Endometrium (tissue), 2 donors: ENCODE measurements at regions not wholly inside any gene's neighbourhood (a gene's known extent, or its start where the extent isn't known, plus 50 kb on each side); places are given as distances from the start of the nearest gene placed in this dataset.
"Not testable (repeated sequence)": the region's sequence is repeated elsewhere in the genome, so short reads cannot be mapped to it uniquely, and the experiment has no call there.

Source experiments
- FAIRE-seq: peaks from 2 replicates; lab custom pipeline; 2012; peaks lifted over from hg19 to GRCh38; lab: Jason Lieb, UNC
- donor health status: control.
- donor health status: control.

DNA sequence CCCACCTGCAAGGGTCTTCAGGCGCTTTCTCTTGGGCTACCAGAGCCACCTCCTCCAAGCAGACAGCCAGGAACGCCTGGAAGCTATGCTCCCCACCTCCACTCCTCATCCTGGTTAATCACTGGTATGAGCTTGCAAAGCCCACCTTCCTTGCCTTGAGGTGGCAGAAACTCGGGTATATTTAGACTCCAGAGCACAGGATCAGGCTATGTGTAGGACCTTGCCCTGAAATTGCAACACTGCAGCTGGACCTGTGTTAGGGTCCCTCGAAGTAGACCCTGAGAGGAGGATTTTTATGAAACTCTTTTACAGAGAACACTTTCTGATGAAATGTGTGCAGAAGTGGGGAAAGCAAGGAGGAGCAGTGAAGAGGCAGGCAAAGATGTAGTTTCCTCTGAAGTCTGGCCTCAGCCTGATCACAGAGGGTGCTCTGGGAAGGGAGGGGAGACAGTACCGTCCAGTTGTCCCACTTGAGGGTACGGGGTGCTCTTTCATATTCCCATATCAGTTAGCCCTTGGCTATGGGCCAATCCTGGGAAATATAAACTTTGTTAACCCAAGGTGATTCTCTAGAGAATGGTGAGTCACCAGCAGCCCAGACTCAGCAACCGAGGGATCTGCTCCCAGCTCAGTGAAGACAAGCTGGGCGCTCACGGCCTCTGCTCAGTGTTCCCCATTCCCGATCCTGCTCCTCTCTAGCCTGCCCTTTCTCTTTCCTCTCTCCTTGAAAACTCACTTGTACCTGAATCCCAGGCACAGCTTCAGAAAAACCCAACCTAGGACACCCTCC lies 157.9 kb downstream of the UQCRFS1 start:
- no peak for FAIRE-seq

DNA sequence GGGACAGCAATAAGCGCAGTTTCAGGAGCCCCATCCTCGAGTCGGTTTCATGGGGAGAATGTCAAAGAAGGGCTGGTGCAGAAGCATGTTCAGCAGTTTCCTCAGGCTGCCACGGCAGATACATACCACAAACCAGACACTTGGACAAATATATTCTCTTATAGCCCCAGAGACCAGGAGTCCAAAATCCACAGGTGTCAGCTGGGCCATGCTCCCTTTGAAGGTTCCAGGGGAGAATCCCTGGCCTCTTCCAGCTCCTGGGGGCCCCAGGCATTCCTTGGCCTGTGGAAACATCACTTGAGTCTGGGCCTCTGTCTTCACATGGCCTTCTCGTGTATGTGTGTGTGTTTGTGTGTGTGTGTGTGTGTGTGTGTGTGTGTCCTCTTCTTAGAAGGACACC lies 164.1 kb downstream of the UQCRFS1 start:
- no peak for FAIRE-seq

DNA sequence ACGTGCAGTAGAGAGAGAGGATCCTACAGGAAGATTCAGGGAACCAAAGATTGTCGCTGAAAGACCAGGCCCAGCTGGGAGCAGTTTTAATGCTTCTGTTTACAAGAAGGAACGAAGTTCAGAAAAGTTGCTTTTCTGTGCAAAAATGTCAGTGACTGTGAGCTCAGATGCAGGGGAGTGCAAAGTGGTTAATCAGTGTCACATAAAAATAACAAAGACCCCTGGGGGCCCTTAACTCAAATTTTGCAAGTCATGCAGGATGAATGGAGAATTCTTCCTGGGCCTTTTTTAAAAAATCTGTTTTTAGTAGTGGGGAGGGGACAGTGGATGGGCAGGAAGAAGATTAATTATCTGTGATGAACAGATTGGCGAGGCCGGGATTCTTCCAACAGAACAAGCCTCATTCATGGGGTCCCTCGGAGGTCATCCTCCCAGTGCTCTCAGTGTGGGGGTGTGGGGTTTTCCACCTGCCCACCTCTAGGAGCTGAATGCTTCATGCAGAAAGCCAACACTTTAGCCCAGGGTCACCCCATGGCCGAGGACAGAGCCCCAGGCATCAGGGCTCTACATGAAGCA lies 167.2 kb downstream of the UQCRFS1 start:
- no peak for FAIRE-seq

DNA sequence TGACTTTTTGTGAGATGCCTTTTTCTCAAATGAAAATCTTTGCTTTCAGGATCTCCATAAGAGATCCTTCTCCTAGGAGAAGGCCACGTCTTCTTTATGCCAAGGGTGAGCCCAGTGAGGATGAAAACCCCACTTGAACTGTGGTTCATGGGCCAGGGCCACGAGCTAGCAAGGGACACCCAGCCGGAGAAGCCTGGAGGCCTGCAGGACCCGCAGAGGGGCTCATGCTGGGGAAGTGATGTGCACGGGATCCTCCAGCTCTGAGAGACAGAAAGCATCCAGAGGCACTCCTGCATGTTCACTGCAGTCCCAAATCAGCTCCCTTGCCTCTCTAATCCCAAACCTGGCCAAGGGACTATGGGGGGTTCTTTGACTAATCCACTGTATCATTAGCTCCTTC lies 168.9 kb downstream of the UQCRFS1 start:
- FAIRE-seq = no peak

DNA sequence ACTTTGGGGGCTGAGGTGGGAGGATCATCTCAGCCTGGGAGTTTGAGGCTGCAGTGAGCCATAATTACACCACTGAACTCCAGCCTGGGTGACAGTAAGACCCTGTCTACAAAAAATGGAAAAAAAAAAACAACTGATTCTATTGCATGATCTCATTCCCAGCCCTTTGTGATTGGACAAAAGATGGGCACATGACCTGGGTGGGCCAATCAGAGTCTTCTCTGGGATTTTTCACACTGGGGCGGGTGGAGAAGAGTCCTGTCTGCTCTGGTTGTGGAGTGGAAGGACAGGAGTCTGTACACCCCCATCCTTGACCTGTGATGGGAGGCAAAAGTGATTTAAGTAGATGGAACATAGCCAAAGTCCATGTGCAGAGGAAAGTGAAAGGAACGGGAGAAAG lies 170.5 kb downstream of the UQCRFS1 start:
- FAIRE-seq = no peak

DNA sequence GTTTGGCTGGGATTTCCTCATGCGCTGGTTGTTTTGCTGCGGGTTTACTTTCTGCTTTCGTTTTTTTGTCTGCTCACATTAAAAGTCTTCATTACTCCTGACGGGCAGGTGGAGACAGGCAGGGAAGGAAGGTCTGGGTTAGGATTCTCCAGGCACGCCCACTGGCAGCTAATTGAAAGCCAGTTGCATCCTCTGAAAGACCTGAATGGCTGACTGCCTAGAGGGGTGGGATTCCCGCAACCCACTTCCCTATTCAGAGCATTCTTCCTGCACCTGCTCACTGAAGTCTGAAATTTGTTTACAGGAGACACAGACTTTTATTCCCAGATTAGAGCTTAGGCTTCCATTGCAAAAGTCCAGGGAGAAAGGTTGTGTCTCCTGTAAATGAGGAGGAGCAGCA lies 172.0 kb downstream of the UQCRFS1 start:
- no peak for FAIRE-seq

DNA sequence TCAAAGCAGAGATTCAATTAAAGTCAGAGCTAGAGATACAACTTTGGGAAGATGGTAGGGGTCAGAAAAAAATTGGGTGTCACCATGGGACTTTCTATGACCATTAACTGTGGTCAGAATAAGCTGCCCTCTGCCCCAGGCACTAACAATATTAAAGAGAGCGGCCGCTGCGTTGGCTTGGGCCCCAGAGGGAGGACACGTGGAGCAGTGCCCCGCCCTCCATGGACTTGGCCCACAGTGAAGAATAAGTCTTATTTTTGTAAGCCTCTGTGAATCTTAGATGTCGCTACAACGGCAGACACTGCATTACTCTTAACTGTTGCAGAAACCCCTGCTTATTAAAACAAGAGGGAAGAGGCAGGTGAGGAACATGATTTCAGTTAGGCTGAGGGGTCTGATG lies 172.7 kb downstream of the UQCRFS1 start:
- FAIRE-seq = no peak

DNA sequence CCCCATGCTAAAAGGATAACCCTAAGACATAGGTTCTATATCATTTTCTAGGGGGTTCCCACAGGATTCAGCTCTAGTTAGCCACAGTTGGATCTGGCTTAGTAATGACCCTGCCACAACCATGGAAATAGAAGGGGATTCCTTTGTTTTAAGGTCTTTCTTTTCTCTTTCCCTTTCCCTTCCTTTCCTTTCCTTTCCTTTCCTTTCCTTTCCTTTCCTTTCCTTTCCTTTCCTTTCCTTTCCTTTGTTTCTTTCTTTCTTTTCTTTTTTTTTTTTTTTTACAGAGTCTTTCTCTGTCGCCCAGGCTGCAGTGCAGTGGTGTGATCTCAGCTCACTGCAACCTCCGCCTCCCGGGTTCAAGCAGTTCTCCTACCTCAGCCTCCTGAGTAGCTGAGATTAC lies 173.9 kb downstream of the UQCRFS1 start:
- FAIRE-seq = not testable (repeated sequence)

DNA sequence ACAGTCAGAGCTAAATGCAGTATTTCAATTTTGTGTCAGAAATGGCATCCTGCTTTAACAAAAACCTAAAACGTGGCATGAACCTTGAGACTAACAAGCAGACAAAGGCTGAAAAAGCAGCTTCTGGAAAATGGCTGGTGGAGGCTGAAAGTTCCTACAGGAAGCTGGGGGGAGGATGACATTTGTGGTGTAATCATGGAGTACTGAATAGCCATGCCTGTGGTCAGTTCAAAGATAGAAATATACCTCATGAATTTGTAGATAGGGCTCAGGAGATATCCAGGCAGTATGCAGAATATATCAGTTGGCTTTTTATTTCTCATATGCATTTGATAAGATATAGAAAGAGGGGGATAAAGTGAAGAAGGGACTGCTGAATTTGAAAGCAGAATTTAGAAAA lies 181.7 kb downstream of the UQCRFS1 start:
- no peak for FAIRE-seq

DNA sequence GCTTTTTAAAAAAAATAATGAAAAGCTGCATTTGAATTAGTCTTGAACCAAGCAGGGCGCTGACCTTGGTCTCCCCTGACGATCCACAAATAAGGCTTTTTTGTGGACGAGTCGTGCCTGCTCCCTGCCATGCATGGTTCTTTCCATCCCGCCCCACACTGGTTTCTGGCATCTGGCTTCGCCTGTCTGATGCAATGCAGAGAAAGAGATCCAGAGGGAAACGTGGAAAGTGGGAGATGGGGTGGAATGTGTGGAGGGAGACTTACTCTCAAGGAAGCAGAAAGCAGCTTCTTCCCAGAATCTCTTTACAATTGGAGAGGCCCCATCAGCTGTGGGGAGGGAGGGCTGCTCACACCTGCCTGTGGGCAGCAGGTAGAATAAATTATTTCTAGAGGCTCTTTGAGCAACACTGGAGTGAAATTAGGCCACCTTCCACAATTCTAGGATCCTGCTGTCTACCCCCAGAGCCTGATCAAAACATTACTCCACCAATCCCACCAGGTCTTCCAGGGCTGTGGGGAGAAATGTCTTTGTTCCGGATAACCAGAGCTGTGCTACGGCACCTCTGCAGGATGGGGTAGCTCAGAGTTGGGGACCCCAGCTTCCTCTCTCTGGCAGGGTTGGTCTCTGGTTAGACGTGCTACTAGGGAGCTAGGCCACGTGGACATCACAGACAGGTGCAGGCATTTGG lies 183.5 kb downstream of the UQCRFS1 start:
- FAIRE-seq = no peak

DNA sequence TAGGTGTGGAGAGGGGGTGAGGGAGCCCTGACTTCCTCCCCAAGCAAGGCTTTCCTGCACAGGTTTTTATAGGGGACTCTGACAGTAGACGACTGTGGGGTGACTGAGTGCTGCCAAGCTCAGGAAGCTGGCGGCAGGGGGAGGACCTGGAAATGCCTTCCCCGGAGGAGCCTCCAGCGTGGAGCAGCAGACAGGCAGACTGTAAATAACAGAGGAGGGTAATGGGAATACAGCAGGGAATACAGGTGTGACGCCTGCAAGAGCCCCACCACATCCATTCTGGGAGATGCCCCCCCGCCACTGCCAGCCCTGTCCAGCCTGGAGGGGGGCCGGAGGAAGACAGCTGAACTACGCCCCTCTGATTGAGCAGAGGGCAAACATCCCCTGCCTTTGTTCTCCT lies 190.4 kb downstream of the UQCRFS1 start:
- no peak for FAIRE-seq

DNA sequence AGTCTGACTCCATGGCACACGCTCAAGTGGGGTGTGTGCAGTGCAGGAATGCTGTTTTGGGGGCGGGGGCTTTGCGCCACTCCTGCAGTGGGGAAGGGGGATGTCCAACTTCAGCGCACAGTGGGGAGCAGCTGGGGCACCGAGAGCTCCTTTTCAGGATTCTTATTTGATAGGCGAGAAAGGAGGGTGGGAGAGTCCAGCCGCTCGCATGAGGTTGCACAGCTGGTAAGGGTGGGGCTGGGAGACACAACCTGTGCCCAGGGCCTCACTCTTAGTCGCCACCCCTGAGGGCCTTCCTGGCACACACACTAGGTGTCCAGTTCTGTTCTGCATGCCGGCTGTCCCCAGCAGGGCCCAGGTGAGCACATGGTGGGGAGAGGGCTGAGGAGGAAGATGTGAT lies 190.8 kb downstream of the UQCRFS1 start:
- no peak for FAIRE-seq

DNA sequence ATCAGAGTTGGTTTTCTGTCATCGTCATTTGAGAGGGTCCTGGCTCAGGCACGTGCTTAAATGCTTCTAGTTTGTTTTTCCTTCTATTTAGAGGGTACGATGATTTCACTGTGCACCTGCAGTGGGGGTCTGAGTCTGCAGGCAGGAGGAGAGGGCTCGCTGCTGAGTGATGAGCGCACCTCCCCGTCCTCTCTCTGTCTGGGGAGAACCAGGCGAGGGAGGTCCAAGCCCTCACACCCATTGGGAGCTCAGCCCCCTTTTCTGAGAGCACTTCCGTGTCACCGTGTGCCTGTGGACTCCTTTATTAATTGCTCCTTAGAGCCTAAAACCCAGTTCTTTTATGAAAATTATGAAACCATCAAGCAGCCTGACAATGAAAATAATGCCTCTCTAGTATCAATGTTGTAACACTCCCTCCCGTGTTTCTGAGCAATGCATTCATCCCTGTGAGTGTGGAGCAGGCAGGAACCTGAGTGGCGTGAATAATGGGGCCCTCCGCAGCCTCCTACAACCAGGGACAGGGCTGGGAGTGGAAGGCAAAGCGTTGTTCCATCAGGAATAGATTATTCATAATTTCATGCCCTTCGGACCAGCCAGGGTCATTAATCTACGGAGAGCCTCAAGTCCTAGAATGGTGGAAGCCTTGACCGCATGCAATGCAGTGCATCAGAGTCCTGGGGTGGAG lies 191.6 kb downstream of the UQCRFS1 start:
- no peak for FAIRE-seq

DNA sequence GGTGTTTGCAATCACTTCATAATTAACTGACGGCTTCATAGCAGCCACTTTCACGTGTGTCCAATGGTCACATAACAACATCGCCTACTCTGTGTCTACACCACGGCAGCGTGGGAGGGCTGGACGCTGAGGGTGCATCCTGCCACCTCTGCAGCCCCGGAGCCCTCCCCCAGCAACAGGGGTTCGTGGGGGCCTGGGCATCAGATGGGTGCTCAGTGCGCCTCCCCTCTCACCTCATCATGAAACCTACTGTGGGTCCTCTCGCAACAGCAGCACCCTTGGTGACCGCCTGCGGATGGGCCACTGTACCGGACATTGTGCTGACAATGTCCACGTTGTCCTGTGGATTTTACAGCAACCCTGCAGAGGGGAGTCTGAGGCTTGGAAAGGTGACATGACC lies 193.5 kb downstream of the UQCRFS1 start:
- FAIRE-seq = no peak

DNA sequence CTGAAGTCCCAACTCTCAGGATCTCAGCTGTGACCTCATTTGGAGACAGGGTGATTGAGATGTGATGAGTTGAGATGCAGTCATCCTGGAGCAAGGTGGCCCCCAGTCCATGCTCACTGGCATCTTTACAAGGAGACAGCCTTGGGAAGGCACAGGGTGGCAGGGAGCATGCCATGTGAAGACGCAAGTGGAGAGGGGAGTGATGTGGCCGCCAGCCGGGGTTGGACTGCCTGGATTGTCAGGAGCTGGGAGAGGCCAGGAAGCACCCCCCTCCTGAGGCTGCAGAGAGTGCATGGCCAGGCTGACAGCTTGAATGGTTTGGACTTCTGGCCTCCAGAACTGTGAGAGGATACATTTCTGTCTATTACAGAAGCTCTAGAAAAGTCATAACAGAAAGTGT lies 194.4 kb downstream of the UQCRFS1 start:
- FAIRE-seq = no peak

DNA sequence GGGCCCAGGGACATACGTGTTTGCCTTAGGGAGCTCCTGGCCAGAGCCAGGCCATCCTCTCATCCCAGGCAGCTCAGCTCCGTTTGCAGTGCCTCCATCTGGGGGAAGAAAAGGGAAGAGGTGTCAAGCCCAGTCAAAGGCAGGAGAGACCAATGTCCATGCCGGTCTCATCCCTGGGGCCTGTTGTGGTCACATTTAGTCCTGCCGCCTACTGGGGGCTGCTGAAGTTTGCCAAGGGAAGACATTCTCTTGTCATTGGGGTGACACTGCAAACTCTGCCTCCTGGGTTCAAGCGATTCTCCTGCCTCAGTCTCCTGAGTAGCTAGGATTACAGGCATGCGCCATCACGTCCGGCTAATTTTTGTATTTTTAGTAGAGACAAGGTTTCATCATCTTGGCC lies 195.2 kb downstream of the UQCRFS1 start:
- FAIRE-seq = no peak

DNA sequence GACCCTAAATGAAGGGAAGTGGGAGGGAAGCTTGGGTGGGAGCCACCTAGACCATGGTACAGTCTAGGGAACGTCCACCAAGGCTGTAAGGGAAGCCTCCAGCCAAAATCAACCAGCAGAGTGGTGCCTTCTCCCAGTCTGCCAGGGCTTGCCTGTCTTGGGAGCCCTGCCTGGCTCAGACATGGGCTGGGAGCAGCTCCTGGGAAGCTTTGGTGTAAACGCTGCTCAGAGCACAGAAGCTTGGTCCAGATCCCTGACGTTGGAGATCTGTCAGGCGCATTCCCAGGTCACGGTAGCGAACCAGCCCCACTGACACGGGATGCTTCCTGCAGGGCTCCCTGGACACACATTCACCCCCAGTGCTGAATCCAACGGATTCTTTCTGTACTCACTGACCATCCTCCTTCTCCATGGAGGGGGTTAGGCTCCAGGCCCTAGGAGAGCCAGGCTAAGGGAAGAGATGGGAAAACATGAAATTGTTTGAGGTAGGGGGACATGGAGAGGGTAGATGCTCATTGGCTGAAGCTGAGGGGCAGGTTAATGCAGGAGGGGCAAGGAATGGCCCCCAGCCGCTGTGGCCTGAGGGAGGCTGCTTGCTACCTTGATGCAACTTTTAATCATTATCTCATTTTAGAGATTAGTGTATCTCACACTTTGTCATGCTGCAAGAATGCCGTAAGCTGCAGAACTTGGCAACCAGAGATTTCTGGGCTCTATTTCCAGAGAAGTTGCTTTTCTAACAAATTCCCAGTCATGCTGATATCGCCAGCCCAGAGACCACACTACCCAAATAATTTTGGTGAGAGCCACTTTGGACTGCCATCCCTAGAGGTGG lies 195.8 kb downstream of the UQCRFS1 start:
- no peak for FAIRE-seq

DNA sequence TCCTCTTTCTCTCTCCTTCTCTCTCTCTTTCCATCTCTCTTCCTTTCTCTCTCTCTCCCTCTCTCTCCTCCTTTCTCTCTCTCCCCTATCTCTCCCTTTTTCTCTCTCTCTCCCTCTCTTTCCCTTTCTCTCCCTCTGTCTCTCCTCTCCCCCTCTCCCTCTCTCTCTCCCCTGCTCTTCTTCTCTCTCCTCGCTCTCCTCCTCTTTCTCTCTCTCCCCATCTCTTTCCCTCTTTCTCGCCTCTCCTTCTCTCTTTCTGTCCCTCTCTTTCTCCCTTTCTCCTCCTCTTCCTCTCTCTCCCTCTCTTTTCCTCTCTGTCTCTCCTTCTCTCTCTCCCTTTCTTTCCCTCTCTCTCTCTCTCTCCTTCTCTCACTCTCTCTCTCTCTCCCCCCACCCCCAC lies 196.6 kb downstream of the UQCRFS1 start:
- FAIRE-seq = no peak

DNA sequence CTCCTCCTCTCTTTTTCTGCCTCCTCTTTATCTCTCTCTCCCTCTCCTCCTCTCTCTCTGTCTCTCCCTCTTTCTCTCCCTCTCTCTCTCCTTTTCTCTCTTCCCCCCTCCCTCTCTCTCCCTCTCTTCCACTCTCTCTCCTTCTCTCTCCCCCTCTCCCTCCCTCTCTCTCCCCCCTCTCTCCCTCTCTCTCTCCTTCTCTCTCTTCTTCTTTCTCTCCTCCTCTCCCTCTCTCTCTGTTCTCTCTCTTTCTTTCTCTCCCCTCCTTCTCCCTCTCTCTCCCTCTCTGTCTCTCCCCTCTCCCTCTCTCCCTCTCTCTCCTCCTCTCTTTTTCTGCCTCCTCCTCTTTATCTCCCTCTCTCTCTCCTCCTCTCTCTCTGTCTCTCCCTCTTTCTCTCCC lies 197.4 kb downstream of the UQCRFS1 start:
- no peak for FAIRE-seq

DNA sequence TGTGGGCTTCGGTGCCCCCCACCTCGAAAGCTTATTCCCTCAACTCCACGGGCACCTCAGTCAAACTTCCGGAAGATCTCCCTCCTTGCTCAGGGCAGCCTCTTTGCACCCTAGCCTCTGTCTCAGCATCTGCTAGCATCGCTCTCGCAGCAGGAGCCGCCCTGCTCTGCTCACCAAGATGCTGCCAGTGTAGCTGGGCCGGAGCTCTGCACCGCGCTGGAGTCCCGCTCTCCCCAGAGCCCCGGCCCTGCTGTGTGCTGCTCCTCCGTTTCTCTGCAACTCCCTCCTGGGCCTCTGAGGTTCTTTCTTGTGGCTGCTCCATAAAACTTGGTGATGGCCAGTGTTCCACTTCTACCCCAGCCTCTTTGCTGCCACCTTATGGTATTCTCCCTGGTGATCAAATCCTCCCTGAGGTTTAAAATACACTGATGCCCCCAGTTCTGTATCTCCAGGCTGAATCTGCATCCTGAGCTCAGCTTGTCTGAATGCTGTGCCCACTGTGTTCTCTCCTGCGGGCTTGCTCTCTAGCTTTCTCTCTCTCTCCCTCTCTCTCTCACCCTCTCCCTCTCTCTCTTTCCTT lies 198.0 kb downstream of the UQCRFS1 start:
- no peak for FAIRE-seq

DNA sequence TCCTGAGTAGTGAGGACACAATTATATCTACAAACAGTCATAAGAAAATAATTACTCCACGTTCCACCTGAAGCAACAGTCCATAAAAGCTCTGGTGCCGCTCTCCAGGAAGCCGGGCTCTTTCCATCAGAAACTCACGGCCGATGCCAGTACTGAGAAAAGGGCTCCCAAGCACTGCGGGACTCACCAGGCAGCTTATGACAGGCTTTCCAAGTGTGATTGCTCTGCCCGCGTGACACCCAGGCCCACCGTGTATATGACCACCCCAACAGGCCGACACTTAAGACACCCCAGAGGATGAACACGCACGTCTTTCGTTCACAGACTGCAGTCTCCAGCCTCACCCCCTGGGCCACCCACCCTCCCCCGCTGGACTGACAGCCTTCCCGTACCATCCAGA lies 199.0 kb downstream of the UQCRFS1 start:
- FAIRE-seq = no peak

DNA sequence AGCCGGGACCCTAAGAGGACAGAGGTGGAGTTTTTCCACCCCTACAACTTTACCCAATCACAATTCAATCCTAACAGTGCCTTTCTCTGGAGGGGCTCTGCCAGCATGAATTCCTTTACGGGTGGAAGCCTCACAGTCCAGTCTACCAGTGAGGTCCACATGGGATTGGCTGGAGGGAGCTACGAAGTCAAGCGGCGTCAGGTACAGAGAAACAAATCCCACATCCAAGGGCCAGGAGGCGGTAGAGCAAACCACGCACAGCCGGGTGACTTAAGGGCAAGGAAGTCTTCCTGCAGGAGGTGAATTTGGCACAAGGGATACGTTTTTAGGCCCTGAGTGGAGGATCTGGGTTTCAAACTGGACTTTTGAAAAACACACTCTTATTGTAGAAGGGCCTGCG lies 199.6 kb downstream of the UQCRFS1 start:
- FAIRE-seq = no peak
